GM12874 (cell line): ENCODE measurements at regions not wholly inside any gene's neighbourhood (a gene's known extent, or its start where the extent isn't known, plus 50 kb on each side); places are given as distances from the start of the nearest gene placed in this dataset.

Source experiments
- CTCF ChIP-seq: IDR thresholded peaks from 2 replicates; pipeline ENCODE4 v1.5.1; 2011; ENCODE audit warnings: low read depth, mild to moderate bottlenecking, control low read depth, low read length, moderate library complexity; ENCODE audit not compliant: insufficient read depth

- no peak for TF ChIP-seq CTCF
Measured at GRCh38 chr14:30045720-30046119, 118.1 kb upstream of the PRKD1 start.

DNA sequence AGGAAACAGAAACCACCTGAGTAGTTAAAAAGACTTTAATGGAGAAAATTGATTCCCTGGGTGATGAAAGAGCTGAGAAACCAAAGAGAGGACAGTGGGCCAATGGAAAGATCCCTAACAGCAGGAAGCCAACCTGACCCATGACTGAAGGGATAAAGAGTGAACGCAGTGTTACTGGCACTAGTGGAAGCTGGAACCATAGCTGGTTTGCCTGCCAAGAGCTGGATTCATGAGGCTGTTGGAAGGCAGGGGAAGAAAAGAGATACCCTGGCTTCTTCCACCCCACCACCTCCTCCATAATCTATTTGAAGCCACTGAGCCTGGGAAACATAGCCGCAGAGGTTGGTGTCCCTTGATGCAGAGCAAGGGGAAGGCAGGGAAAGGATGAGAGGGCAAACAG is 125.5 kb upstream of the PRKD1 start:
- TF ChIP-seq CTCF, result no peak

DNA sequence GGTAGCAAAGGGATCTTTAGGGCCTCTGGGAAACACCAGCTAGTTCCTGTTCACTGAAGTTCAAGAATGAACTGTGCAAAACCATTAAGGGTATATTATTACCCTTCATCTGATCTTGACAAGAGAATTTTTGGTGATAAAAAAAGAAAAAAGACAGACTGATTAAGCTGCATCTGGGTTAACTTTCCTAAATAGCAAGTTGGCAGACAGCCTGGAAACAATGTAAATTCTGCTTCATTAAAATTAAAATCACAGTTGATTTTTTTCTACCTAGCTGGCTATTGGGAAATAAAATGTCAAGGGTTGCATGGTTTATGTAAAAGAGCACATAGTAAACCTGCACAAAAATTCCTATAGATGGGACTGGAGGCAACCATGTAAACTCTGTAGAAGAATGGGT is 126.6 kb upstream of the PRKD1 start:
- TF ChIP-seq CTCF, result no peak

DNA sequence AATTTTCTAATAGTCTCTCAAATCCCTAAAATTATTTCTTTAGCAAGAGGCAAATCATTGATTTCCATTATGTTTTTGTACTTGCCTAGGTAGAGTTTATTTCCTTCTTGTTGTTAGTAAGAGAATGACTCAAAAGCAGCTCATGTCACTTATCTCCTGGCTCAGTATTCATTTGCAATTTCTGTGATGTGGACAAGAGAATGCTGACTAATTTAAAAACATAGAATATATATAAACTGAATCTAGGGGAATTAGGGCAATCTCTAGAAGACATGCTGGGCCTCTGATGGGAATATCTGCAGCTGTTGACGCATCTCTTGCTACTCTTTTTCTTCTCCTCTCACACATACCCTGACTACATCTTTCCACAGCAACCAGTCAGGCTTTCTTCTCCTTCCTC is 130.8 kb upstream of the PRKD1 start:
- TF ChIP-seq CTCF, result no peak

DNA sequence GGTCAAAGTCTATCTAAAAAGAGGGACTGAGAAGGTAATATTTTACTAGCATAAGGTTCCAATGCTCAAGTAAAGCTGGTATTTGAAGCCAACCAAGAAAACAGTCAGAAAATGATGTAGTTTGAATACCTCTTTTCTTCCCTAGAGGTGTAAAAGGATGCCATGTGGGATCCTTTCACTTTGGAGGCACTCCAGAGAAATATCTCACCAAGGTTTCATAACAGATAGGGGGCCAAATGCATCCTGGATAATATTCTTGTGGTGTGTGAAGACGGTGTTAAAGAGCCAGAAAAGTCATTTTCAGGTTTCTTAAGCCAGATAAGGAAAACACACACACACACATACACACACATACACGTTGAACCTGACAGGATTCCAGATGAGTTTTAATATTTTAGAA is 136.1 kb upstream of the PRKD1 start:
- TF ChIP-seq CTCF, result no peak

DNA sequence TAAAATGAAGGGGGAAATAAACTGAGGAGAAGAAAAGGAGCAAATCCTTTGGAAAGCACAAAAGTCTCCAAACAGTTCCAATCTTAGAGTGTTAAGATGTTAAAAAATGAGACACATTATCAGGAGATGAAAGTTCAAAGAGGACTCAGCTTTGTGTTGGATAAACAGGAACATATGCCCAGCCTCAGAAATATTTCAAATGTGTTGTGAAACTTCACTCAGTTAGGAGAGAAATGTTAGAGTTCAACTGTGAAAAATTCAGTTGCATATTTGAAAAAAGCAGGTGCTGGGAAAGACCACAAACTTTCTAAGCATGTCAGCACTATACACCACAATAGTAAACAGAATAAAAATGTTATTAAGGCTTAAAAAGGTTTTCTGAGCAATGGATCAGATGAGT is 136.8 kb upstream of the PRKD1 start:
- TF ChIP-seq CTCF, result no peak

- TF ChIP-seq CTCF, result no peak
Measured at GRCh38 chr14:30069536-30069935, 141.9 kb upstream of the PRKD1 start.

DNA sequence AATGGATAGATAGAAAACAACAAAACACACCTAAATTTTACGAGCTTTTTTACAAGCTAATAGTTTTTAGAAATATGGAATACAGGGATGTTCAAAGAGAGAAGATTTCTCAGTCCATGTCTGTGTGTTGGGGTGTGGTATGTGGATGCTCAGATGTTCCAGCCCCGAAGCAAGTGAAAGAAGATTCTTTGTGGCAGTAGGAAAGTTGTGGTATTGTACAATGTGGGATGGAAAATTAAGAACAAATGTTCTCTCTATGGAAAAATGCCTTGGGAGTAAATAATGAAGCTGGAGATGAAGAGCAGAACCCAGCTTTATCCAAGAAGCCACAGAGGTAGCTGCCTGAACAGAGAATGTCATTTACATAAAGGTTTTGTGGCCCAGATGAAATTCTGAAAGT is 150.3 kb upstream of the PRKD1 start:
- TF ChIP-seq CTCF, result no peak
